Stomach (tissue), 4 donors: ENCODE measurements at regions not wholly inside any gene's neighbourhood (a gene's known extent, or its start where the extent isn't known, plus 50 kb on each side); places are given as distances from the start of the nearest gene placed in this dataset.

Experiments used
- CTCF ChIP-seq, 7 experiments: fragments of 450-650 bp in 4 of 7; fragments of 200-600 bp in 3 of 7; sonication (generic) in 3 of 7; IDR thresholded peaks; one replicate each; pipeline ENCODE4 v1.5.1; 2016 to 2019; ENCODE audit warnings: antibody characterized with exemption in 7 of 7, control low read depth in 2 of 7, mild to moderate bottlenecking in 1 of 7
- EP300 ChIP-seq: sonication (generic); formaldehyde crosslinking; IDR thresholded peaks from one replicate; pipeline ENCODE4 v1.6.1; 2017; ENCODE audit warnings: antibody characterized with exemption
- POLR2A ChIP-seq, 4 donors: fragments of 450-650 bp; IDR thresholded peaks; one replicate each; pipeline ENCODE4 v1.6.1; 2016; ENCODE audit warnings: antibody characterized with exemption in 4 of 4, control low read depth in 2 of 4, mild to moderate bottlenecking in 1 of 4, moderate library complexity in 1 of 4
- POLR2AphosphoS5 ChIP-seq, 3 donors: sonication (generic); formaldehyde crosslinking; IDR thresholded peaks; one replicate each; pipeline ENCODE4 v1.6.1; 2016; ENCODE audit warnings: antibody characterized with exemption in 3 of 3

DNA sequence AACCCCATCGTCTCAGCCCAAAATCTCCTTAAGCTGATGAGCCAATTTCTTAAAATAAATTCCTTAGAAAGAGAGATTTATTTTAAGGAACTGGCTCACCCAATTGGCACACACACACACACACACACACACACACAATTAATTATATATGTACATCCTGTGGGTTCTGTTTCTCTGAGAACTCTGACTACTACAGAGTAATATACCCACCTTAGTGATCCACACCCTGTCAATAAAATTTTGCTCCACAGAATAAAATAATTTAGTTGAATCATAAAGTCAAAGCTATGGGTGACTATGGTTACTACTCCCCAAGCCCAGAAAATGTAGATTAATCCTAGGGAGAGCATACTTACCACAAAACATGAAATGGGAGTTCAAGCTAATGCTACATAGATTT, 131.0 kb downstream of the DMAC1 start:
- TF ChIP-seq CTCF (IDR thresholded peaks at IDR 0.05), result no peak
- TF ChIP-seq EP300, result no peak
- no peak for TF ChIP-seq POLR2AphosphoS5 (IDR thresholded peaks at IDR 0.05)
- no peak for TF ChIP-seq POLR2A (IDR thresholded peaks at IDR 0.05)
